Calu3 (cell line): ENCODE measurements at regions not wholly inside any gene's neighbourhood (a gene's known extent, or its start where the extent isn't known, plus 50 kb on each side); places are given as distances from the start of the nearest gene placed in this dataset.

ENCODE experiments used
- BruUV-seq: library from RNA; stranded (reverse); fragments of 400-500 nt; replicated peaks from 2 replicates; lab custom pipeline; 2021; lab: Mats Ljungman, UMichigan
- CTCF ChIA-PET: fragments of 300-600 bp; sonication (Branson Sonifier 250); formaldehyde crosslinking; loops from one replicate; lab custom pipeline; 2022; ENCODE audit warnings: antibody characterized with exemption; lab: Charles Lee
- DNase-seq: peaks from one replicate; pipeline ENCODE4 v3.0.0; 2022
- H3K27ac Mint-ChIP-seq: one replicate; pipeline ENCODE4 v1.8.0; 2022; ENCODE audit warnings: mixed read lengths; ENCODE audit not compliant: unreplicated experiment
- H3K27me3 Mint-ChIP-seq: one replicate; pipeline ENCODE4 v1.8.0; 2022; ENCODE audit warnings: mixed read lengths; ENCODE audit not compliant: unreplicated experiment
- H3K36me3 Mint-ChIP-seq: one replicate; pipeline ENCODE4 v1.8.0; 2022; ENCODE audit warnings: mild to moderate bottlenecking, moderate library complexity, mixed read lengths; ENCODE audit not compliant: insufficient read depth, unreplicated experiment
- H3K4me1 Mint-ChIP-seq: one replicate; pipeline ENCODE4 v1.8.0; 2022; ENCODE audit warnings: mild to moderate bottlenecking, low read depth, mixed read lengths; ENCODE audit not compliant: unreplicated experiment
- H3K4me3 Mint-ChIP-seq: one replicate; pipeline ENCODE4 v1.8.0; 2022; ENCODE audit warnings: mild to moderate bottlenecking, low read depth, moderate library complexity, mixed read lengths; ENCODE audit not compliant: unreplicated experiment
- H3K9me3 Mint-ChIP-seq: one replicate; pipeline ENCODE4 v1.8.0; 2022; ENCODE audit warnings: low read depth, mixed read lengths; ENCODE audit not compliant: unreplicated experiment
- intact Hi-C: fragments of 100-400 bp; cut with micrococcal nuclease; formaldehyde crosslinking; loops from one replicate; pipeline ENCODE4 v1.10.0; 2022; ENCODE audit not compliant: unreplicated experiment
- TF ChIP-seq, protein P1 (sequence below): fragments of 200-600 bp; IDR thresholded peaks from one replicate; pipeline ENCODE4 v1.8.0; 2022; ENCODE audit warnings: antibody characterized with exemption; ENCODE audit not compliant: unreplicated experiment

- H3K27me3 Mint-ChIP-seq, result peaks cover 31% of the 10 kb centered on the region
- CTCF ChIA-PET, result no interaction called here
- TF ChIP-seq, protein P1, sequence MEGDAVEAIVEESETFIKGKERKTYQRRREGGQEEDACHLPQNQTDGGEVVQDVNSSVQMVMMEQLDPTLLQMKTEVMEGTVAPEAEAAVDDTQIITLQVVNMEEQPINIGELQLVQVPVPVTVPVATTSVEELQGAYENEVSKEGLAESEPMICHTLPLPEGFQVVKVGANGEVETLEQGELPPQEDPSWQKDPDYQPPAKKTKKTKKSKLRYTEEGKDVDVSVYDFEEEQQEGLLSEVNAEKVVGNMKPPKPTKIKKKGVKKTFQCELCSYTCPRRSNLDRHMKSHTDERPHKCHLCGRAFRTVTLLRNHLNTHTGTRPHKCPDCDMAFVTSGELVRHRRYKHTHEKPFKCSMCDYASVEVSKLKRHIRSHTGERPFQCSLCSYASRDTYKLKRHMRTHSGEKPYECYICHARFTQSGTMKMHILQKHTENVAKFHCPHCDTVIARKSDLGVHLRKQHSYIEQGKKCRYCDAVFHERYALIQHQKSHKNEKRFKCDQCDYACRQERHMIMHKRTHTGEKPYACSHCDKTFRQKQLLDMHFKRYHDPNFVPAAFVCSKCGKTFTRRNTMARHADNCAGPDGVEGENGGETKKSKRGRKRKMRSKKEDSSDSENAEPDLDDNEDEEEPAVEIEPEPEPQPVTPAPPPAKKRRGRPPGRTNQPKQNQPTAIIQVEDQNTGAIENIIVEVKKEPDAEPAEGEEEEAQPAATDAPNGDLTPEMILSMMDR, result no peak
- BruUV-seq, result no TSS peak
- no peak for DNase-seq
- no peaks in the 10 kb centered on the region for H3K9me3 Mint-ChIP-seq
- intact Hi-C loops, result no loop called here
- H3K27ac Mint-ChIP-seq, result no peak overlapping the region
- no peaks in the 10 kb centered on the region for H3K4me1 Mint-ChIP-seq
- no peaks in the 10 kb centered on the region for H3K36me3 Mint-ChIP-seq
- no peak overlapping the region for H3K4me3 Mint-ChIP-seq
These were observed 169.8 kb upstream of the SDK2 start for GRCh38 chr17:73814075-73814474.

- Mint-ChIP-seq H3K4me3 (no peak overlapping the region), H3K27me3 (peaks cover 31% of the 10 kb centered on the region), H3K4me1 (no peaks in the 10 kb centered on the region), H3K36me3 (no peaks in the 10 kb centered on the region), H3K9me3 (no peaks in the 10 kb centered on the region), H3K27ac (no peak overlapping the region)
- TF ChIP-seq, protein P1, result no peak
- intact Hi-C loops, result no loop called here
- CTCF ChIA-PET, result no interaction called here
- BruUV-seq, result no TSS peak
- no peak for DNase-seq
These were observed 171.2 kb upstream of the SDK2 start for GRCh38 chr17:73815474-73815873.

DNA sequence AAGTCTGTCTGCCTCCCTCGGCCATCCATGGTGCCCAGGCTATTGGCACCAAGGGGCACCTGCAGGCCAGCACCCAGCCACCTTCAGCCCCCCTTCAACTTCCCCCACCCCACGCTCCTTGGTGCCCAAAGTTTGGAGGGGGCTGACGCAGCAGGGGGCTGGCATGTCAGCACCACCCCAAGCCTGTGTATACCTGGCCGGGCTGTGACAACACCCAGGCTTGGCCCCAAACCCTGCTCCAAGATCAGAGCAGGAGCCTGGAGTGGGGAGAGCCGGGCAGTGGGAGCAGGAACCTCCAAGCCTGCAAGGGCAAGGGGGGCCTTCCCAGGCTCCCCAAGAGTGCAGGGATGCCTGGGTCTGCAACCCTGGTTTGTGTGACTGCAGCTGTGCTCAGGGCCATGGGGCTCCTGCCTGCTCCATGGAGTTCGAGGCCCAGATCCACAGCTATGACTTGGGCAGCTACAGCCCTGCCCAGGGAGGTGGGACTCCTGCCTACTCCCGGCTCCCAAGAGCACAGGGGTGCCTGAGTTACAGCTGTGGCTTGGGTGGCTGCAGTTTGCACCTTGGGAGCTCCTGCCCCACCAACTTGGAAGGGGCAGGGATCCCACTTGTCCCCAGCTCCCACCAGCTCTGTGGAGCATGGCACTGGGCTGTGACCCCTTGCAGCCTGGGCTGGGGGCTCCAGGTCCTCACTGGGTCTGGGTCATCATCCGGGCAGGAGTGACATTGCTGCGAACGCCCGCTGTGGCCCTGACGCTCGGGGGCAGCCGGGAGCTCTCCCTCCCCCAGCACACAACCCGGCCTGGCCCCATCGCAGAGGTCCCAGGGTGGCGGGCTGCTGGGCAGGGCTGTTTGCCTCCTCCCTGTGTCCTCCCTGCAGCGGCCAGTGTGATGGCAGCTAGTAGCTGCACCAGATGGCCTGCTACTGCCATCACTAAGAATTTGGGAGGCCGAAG lies 175.5 kb upstream of the SDK2 start:
- Mint-ChIP-seq H3K4me3 (no peak overlapping the region), H3K9me3 (no peaks in the 10 kb centered on the region), H3K27ac (no peak overlapping the region), H3K27me3 (peaks cover 36% of the 10 kb centered on the region), H3K4me1 (no peaks in the 10 kb centered on the region), H3K36me3 (no peaks in the 10 kb centered on the region)
- no peak for DNase-seq
- CTCF ChIA-PET, result no interaction called here
- intact Hi-C loops, result no loop called here
- no TSS peak for BruUV-seq
- TF ChIP-seq, protein P1, result no peak

GRCh38 chr17:73820686-73821448 lies 176.6 kb upstream of the SDK2 start:
- intact Hi-C loops, result no loop called here
- no TSS peak for BruUV-seq
- H3K4me3 Mint-ChIP-seq, result no peak overlapping the region
- peaks cover 33% of the 10 kb centered on the region for H3K27me3 Mint-ChIP-seq
- TF ChIP-seq, protein P1, result no peak
- no peaks in the 10 kb centered on the region for H3K9me3 Mint-ChIP-seq
- DNase-seq, result no peak
- no peak overlapping the region for H3K27ac Mint-ChIP-seq
- CTCF ChIA-PET, result interaction anchor here (0.7 kb wide), 1 partner anchor 10 kb away, joined by 3 read pairs; no protein-coding TSS in a partner anchor
- H3K36me3 Mint-ChIP-seq, result no peaks in the 10 kb centered on the region
- no peaks in the 10 kb centered on the region for H3K4me1 Mint-ChIP-seq
